HepG2 (cell line): ENCODE measurements at regions not wholly inside any gene's neighbourhood (a gene's known extent, or its start where the extent isn't known, plus 50 kb on each side); places are given as distances from the start of the nearest gene placed in this dataset.

Experiments
- ATAC-seq: fragments of 200-7000 bp; cut with Tn5 transposase; 3 replicates; pipeline ENCODE4 v1.9.1; 2020; ENCODE audit warnings: mild to moderate bottlenecking, moderate library complexity
- BruUV-seq: library from RNA; stranded (reverse); fragments of 400-500 nt; replicated peaks from 2 replicates; lab custom pipeline; 2021; lab: Mats Ljungman, UMichigan
- CTCF ChIA-PET: fragments of 300-600 bp; formaldehyde crosslinking; extraction: SDS; loops from one replicate; lab custom pipeline; 2021; ENCODE audit warnings: low total read pairs, inconsistent platforms, low intra/inter-chr PET ratio; lab: Yijun Ruan, JAX
- POLR2A ChIA-PET: fragments of 350-600 bp; sonication (Branson Sonifier 250); formaldehyde crosslinking; loops from one replicate; lab custom pipeline; 2020; ENCODE audit warnings: antibody characterized with exemption, inconsistent platforms; lab: Yijun Ruan, JAX
- DNase-seq: peaks from one replicate; pipeline ENCODE4 v3.0.0-alpha.2; 2015; ENCODE audit warnings: low spot score
- FAIRE-seq: peaks from 3 replicates; lab custom pipeline; 2011; peaks lifted over from hg19 to GRCh38; lab: Jason Lieb, UNC
- H2AFZ ChIP-seq: one replicate; pipeline ENCODE4 v1.6.1; 2011; ENCODE audit warnings: low read length, inconsistent platforms
- H3K27ac ChIP-seq: fragments of 300-600 bp; 3 replicates; pipeline ENCODE4 v1.8.0; 2011; ENCODE audit warnings: mixed run types, mild to moderate bottlenecking, mixed read lengths, low read length, inconsistent platforms; ENCODE audit not compliant: insufficient read depth; ENCODE audit errors: extremely low read length
- H3K27me3 ChIP-seq, 2 experiments: fragments of 200-600 bp in 1 of 2; 2 replicates in 1 of 2; 3 replicates in 1 of 2; pipeline versions ENCODE4 v1.6.0 to v1.8.0; 2011; ENCODE audit warnings: low read length in 2 of 2, mild to moderate bottlenecking in 2 of 2, moderate library complexity in 2 of 2, inconsistent platforms in 1 of 2; ENCODE audit not compliant: insufficient read depth in 2 of 2, control insufficient read depth in 1 of 2
- H3K36me3 ChIP-seq, 2 experiments: fragments of 200-600 bp in 1 of 2; replicated peaks in 1 of 2; 2 replicates in 1 of 2; 3 replicates in 1 of 2; pipeline versions ENCODE4 v1.5.1 to v1.8.0; 2011; ENCODE audit warnings: low read length in 2 of 2, inconsistent platforms in 1 of 2; ENCODE audit not compliant: insufficient read depth in 2 of 2, control insufficient read depth in 1 of 2
- H3K4me1 ChIP-seq: 2 replicates; pipeline ENCODE4 v1.5.1; 2012; ENCODE audit warnings: low read length, inconsistent platforms; ENCODE audit not compliant: insufficient read depth
- H3K4me2 ChIP-seq: 2 replicates; pipeline ENCODE4 v1.6.0; 2011; ENCODE audit warnings: low read depth, low read length, inconsistent platforms
- H3K4me3 ChIP-seq, 3 experiments: fragments of 200-600 bp in 1 of 3; sonication (generic), shearing (Covaris generic) in 1 of 3; replicated peaks in 1 of 3; 2 replicates each; pipeline ENCODE4 v1.5.1; 2011 to 2016; ENCODE audit warnings: low read length in 3 of 3, inconsistent platforms in 2 of 3, low read depth in 2 of 3, mild to moderate bottlenecking in 2 of 3, control low read depth in 1 of 3, mixed read lengths in 1 of 3; ENCODE audit not compliant: insufficient read depth in 1 of 3
- H3K79me2 ChIP-seq: one replicate; pipeline ENCODE4 v1.6.1; 2011; ENCODE audit warnings: low read length, inconsistent platforms; ENCODE audit not compliant: insufficient read depth
- H3K9ac ChIP-seq: 2 replicates; pipeline ENCODE4 v1.6.0; 2011; ENCODE audit warnings: mild to moderate bottlenecking, low read depth, low read length, inconsistent platforms; ENCODE audit not compliant: insufficient read depth
- H3K9me3 ChIP-seq: 2 replicates; pipeline ENCODE4 v1.5.1; 2012; ENCODE audit warnings: mild to moderate bottlenecking, low read length
- H4K20me1 ChIP-seq: 2 replicates; pipeline ENCODE4 v1.6.0; 2011; ENCODE audit warnings: inconsistent platforms, mild to moderate bottlenecking, low read length, moderate library complexity; ENCODE audit not compliant: insufficient read depth
- CCDC6 ChIP-seq: sonication (generic); formaldehyde crosslinking; IDR thresholded peaks from 2 replicates; pipeline ENCODE4 v1.8.1; 2022; ENCODE audit warnings: mild to moderate bottlenecking, missing genetic modification reagents, moderate library complexity
- MAZ ChIP-seq, 2 experiments: sonication (generic) in 1 of 2; formaldehyde crosslinking in 1 of 2; IDR thresholded peaks; 2 replicates each; pipeline versions ENCODE4 v1.5.0 to v1.6.1; 2012 to 2020; ENCODE audit warnings: low read depth in 2 of 2, mild to moderate bottlenecking in 2 of 2, borderline replicate concordance in 1 of 2, improper control_type of control experiment in 1 of 2, low read length in 1 of 2, missing genetic modification reagents in 1 of 2, moderate library complexity in 1 of 2
- NR3C1 ChIP-seq: sonication (generic); formaldehyde crosslinking; IDR thresholded peaks from 2 replicates; pipeline ENCODE4 v1.4.0; 2020; ENCODE audit warnings: missing genetic modification reagents
- SKI ChIP-seq: fragments of 450-650 bp; IDR thresholded peaks from one replicate; pipeline ENCODE4 v1.6.1; 2018; ENCODE audit warnings: mild to moderate bottlenecking; ENCODE audit not compliant: partially characterized antibody
- TMF1 ChIP-seq: sonication (generic); formaldehyde crosslinking; IDR thresholded peaks from 2 replicates; pipeline ENCODE4 v1.8.1; 2022; ENCODE audit warnings: low read depth, missing genetic modification reagents
- XRCC5 ChIP-seq: fragments of 200-400 bp; formaldehyde crosslinking; optimal IDR thresholded peaks from 2 replicates; pipeline ENCODE3; 2017; ENCODE audit warnings: mild to moderate bottlenecking, low read length
- ZNF20 ChIP-seq: sonication (generic); formaldehyde crosslinking; IDR thresholded peaks from 2 replicates; pipeline ENCODE4 v1.4.0; 2020; ENCODE audit warnings: mild to moderate bottlenecking, moderate library complexity, missing genetic modification reagents
- ZNF33B ChIP-seq: sonication (generic); formaldehyde crosslinking; IDR thresholded peaks from 2 replicates; pipeline ENCODE4 v1.5.1; 2020; ENCODE audit warnings: mild to moderate bottlenecking, missing genetic modification reagents
- ZNF674 ChIP-seq: sonication (generic); formaldehyde crosslinking; IDR thresholded peaks from 2 replicates; pipeline ENCODE4 v1.5.0; 2020; ENCODE audit warnings: low read depth, mild to moderate bottlenecking, missing genetic modification reagents
- ZNF761 ChIP-seq: sonication (generic); formaldehyde crosslinking; conservative IDR thresholded peaks from 2 replicates; pipeline ENCODE4 v1.4.0; 2020; ENCODE audit warnings: mild to moderate bottlenecking, missing genetic modification reagents
- ZNF878 ChIP-seq: sonication (generic); formaldehyde crosslinking; IDR thresholded peaks from 2 replicates; pipeline ENCODE4 v1.8.1; 2023; ENCODE audit warnings: mild to moderate bottlenecking, missing genetic modification reagents, moderate library complexity
- WGBS: methylation state at CpG from one replicate; pipeline ENCODE4 v1.1.6; 2017; ENCODE audit warnings: low lambda C conversion rate; 5-methylcytosine and 5-hydroxymethylcytosine counted together
- in situ Hi-C: cut with HindIII; loops from 2 replicates; pipeline ENCODE4 v1.10.0; 2017; ENCODE audit warnings: low pct_unique_long_range_greater_than_20kb; ENCODE audit not compliant: extremely low pct_ligation_motif_present
- intact Hi-C: fragments of 100-400 bp; cut with micrococcal nuclease; formaldehyde crosslinking; loops from one replicate; pipeline ENCODE4 v1.10.0; 2022; ENCODE audit not compliant: unreplicated experiment
- TF ChIP-seq, protein P1 (sequence below), 2 experiments: sonication (generic) in 1 of 2; formaldehyde crosslinking in 1 of 2; IDR thresholded peaks; 2 replicates each; pipeline versions ENCODE4 v1.4.0 to v1.6.1; 2018 to 2020; ENCODE audit warnings: missing genetic modification reagents in 2 of 2, borderline replicate concordance in 1 of 2, low read depth in 1 of 2, mild to moderate bottlenecking in 1 of 2, missing biosample characterization in 1 of 2
- TF ChIP-seq, protein P2 (sequence below): sonication (generic); formaldehyde crosslinking; IDR thresholded peaks from 2 replicates; pipeline ENCODE4 v1.4.0; 2020; ENCODE audit warnings: mild to moderate bottlenecking, missing genetic modification reagents

DNA sequence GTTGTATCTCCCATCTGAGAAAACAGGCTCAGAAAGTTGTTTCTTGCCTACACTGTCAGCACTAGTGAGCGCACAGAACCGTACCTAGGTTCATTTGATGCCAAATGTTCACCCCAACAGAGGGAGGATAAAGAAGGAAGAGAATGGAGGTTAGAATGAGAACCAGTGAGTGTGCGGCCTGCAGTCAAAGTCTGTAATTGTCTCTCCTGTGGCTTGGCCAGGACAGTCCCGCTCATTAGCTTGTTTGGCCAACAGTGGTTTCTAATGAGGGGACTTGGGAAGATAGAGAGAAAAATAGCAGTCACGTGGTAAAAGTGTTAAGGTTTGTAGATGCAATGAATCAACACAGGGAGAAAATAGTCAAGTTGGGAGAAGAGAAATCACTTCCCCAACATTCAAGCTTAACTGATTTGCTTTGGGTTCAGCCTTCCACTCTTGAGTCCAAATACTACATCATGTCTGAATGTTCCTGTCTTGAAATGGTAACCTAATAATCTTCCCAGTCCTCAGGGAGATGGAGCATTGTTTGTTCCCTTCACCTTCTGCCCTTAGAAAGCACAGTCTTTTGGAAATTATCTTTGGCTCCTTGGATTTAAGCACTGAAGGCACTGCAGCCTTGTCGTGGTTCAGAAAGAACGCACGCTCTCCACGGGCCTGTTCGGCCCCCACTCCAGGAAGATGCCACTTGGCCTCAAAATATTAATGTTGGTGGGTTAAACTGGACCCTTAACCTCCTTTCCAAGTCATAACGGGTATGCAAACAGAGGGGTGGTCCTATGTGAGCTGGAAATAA lies 360.4 kb upstream of the ZNF32 start (continued):
- TF ChIP-seq CCDC6 (CRISPR knock-in tag) (no peak), XRCC5 (no peak), TMF1 (no peak), ZNF674 (CRISPR knock-in tag) (no peak), NR3C1 (CRISPR knock-in tag) (no peak), MAZ (IDR thresholded peaks at IDR 0.05; ENCODE audit: borderline replicate concordance, low read depth, low read length) (no peak), MAZ (CRISPR knock-in tag; IDR thresholded peaks at IDR 0.05; ENCODE audit: low read depth) (no peak)
- TF ChIP-seq, protein P1, sequence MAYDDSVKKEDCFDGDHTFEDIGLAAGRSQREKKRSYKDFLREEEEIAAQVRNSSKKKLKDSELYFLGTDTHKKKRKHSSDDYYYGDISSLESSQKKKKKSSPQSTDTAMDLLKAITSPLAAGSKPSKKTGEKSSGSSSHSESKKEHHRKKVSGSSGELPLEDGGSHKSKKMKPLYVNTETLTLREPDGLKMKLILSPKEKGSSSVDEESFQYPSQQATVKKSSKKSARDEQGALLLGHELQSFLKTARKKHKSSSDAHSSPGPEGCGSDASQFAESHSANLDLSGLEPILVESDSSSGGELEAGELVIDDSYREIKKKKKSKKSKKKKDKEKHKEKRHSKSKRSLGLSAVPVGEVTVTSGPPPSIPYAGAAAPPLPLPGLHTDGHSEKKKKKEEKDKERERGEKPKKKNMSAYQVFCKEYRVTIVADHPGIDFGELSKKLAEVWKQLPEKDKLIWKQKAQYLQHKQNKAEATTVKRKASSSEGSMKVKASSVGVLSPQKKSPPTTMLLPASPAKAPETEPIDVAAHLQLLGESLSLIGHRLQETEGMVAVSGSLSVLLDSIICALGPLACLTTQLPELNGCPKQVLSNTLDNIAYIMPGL (CRISPR knock-in tag; IDR thresholded peaks at IDR 0.05; ENCODE audit: borderline replicate concordance in 1 of 2, low read depth in 1 of 2), result no peak

DNA sequence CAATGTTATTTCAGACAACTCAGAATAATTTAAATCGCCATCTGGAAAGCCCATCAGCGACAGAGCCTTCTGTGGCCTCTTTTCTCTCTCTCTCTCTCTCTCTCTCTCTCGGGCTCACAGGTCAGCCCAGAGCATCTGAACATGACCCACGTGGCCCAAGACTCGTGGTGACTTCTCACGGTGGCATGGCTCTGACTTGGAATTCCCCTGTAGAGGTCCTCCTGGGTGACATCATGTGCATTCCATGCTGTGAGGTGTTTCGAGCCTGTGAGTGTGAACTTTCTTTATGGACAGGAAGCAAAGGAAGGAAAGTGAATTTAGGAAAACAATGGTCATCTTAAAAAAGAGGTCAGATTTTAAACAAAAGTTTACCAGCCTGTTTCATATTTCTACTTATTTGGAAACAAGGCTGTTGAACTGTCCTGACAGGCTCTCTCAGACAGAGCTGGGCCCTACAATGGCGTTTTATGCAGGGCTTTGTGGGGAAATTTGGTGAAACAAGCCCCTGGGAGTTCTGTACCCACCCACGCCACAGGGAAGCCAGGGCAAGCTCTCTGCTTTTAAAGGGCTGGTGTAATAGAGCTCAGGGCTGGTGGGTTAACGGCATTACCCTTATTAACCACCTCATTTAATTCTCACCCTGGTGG lies 359.7 kb upstream of the ZNF32 start:
- no peak overlapping the region for H3K9ac ChIP-seq
- no peaks in the 10 kb centered on the region for H4K20me1 ChIP-seq
- WGBS, result 22% methylated on average over 10 of the region's 10 CpGs
- POLR2A ChIA-PET, result no interaction called here
- intact Hi-C loops (no loop called here), in situ Hi-C loops (no loop called here)
- ATAC-seq (no peak), FAIRE-seq (no peak), DNase-seq (no peak)
- no peak overlapping the region for H3K27ac ChIP-seq
- H3K4me2 ChIP-seq, result no peak overlapping the region
- no TSS peak for BruUV-seq
- no peak overlapping the region for H2AFZ ChIP-seq
- no peaks in the 10 kb centered on the region for H3K36me3 ChIP-seq
- no peaks in the 10 kb centered on the region for H3K79me2 ChIP-seq
- H3K4me1 ChIP-seq, result no peaks in the 10 kb centered on the region
- H3K27me3 ChIP-seq, result peaks cover 2 to 35% of the 10 kb centered on the region in 2 experiments; a peak in 3 of 5 replicates
- CTCF ChIA-PET, result no interaction called here
- H3K4me3 ChIP-seq, result no peak overlapping the region
- H3K9me3 ChIP-seq, result no peaks in the 10 kb centered on the region
- TF ChIP-seq ZNF33B (CRISPR knock-in tag) (no peak), ZNF761 (no peak), ZNF20 (CRISPR knock-in tag) (no peak), ZNF878 (CRISPR knock-in tag) (no peak), SKI (no peak)
- TF ChIP-seq, protein P2, sequence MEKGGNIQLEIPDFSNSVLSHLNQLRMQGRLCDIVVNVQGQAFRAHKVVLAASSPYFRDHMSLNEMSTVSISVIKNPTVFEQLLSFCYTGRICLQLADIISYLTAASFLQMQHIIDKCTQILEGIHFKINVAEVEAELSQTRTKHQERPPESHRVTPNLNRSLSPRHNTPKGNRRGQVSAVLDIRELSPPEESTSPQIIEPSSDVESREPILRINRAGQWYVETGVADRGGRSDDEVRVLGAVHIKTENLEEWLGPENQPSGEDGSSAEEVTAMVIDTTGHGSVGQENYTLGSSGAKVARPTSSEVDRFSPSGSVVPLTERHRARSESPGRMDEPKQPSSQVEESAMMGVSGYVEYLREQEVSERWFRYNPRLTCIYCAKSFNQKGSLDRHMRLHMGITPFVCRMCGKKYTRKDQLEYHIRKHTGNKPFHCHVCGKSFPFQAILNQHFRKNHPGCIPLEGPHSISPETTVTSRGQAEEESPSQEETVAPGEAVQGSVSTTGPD (CRISPR knock-in tag), result no peak
